A673 (cell line): ENCODE measurements at regions not wholly inside any gene's neighbourhood (a gene's known extent, or its start where the extent isn't known, plus 50 kb on each side); places are given as distances from the start of the nearest gene placed in this dataset.

Experiments
- EZH2 ChIP-seq: fragments of 200-600 bp; sonication (generic); IDR thresholded peaks from 2 replicates; pipeline ENCODE4 v1.6.1; 2017; ENCODE audit warnings: borderline replicate concordance, low read depth, mild to moderate bottlenecking, mixed read lengths, antibody characterized with exemption, low read length; ENCODE audit not compliant: poor library complexity, severe bottlenecking
- TF ChIP-seq, protein P1 (sequence below): fragments of 300-800, 200-600 bp; sonication (generic); conservative IDR thresholded peaks from 2 replicates; pipeline ENCODE4 v1.5.1; 2017; ENCODE audit warnings: low read depth, mild to moderate bottlenecking, antibody characterized with exemption, low read length, moderate library complexity, mixed read lengths

DNA sequence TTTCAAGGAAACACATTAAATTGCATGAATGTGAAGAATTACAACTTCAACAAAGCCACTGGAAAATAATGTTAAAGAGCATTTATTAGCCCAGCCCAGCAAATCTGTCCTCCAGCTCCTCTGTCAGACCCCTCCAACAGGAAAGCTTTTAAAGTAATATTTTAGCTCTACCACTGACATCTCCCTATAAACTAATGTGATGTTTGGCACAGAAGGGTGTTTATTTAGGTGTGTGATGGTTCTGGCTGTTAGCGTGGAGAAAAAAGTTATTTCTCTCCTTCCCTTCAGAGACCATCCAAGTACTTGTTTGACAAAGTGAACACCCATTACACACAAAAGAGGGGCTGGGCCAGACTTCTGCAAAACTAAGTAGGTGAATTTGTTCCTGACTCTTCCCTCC, 111.9 kb upstream of the TARS1 start:
- TF ChIP-seq, protein P1, sequence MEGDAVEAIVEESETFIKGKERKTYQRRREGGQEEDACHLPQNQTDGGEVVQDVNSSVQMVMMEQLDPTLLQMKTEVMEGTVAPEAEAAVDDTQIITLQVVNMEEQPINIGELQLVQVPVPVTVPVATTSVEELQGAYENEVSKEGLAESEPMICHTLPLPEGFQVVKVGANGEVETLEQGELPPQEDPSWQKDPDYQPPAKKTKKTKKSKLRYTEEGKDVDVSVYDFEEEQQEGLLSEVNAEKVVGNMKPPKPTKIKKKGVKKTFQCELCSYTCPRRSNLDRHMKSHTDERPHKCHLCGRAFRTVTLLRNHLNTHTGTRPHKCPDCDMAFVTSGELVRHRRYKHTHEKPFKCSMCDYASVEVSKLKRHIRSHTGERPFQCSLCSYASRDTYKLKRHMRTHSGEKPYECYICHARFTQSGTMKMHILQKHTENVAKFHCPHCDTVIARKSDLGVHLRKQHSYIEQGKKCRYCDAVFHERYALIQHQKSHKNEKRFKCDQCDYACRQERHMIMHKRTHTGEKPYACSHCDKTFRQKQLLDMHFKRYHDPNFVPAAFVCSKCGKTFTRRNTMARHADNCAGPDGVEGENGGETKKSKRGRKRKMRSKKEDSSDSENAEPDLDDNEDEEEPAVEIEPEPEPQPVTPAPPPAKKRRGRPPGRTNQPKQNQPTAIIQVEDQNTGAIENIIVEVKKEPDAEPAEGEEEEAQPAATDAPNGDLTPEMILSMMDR: no peak
- TF ChIP-seq EZH2: no peak
